ENCODE measurements at regions not wholly inside any gene's neighbourhood (a gene's known extent, or its start where the extent isn't known, plus 50 kb on each side); places are given as distances from the start of the nearest gene placed in this dataset.
"Not testable (repeated sequence)": the region's sequence is repeated elsewhere in the genome, so short reads cannot be mapped to it uniquely, and the experiment has no call there.

- peak; percentile 49 for DNase-seq (ENCODE audit: low read depth, low spot score)
These were observed 108.4 kb upstream of the ATXN3L start for GRCh38 chrX:13428053-13428786.

GRCh38 chrX:13427441-13428052 is 107.7 kb upstream of the ATXN3L start:
- DNase-seq (ENCODE audit: low read depth, low spot score) = no peak

DNA sequence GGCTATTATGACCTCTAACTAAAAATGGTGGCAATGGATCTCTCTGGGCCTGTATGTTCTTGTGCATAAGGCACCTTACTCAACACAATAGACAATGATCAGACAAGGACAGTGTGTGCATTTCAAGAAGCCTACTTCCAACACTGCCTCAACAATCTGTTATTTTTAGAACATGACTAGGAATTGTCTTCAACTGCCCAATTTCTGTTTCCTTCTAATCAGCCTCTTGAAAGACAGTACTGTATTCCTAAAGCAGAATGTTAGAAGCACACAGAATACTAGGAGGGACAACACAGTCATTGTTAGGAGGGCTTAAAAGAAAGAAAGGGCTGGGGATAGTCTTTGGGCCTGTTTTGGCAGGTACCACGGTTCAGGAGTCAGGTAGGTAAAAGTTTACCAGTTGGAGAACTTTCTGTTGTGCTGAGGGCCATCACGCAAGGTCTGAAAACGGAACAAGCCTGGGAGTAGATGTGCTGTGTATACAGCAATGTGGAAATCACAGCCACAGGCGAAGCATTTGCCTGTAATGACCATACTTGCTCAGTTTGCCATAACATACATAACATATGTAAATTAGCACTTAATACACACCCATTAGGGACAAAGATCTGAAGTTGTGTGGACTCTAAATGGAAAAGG is 100.8 kb upstream of the ATXN3L start:
- no peak for DNase-seq (ENCODE audit: low read depth, low spot score)

DNA sequence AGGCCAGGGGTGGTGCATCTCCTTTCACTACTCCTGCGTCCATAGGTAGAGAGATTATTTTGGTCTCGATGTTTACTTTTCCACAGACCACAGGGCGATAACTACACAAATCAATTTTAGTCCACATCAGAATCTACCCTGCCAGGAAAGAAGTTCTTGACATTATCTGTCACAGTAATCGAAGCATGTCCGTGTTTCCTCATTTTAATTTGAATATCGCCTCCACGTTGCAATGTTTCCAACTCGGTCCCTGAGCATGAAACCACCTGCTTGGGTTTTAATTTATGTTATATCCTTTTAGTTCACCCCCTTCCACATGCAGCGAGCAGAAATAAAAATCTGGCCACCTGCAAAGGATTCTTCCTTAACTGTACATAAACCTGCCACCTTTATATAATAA is 100.1 kb upstream of the ATXN3L start:
- no peak for DNase-seq (ENCODE audit: low read depth, low spot score)

GRCh38 chrX:13419276-13419675 is 99.4 kb upstream of the ATXN3L start:
- no peak for DNase-seq (ENCODE audit: low read depth, low spot score)

- DNase-seq (ENCODE audit: low read depth, low spot score) = no peak
These were observed 98.6 kb upstream of the ATXN3L start for GRCh38 chrX:13418126-13419097.

GRCh38 chrX:13415509-13415908 is 95.7 kb upstream of the ATXN3L start:
- DNase-seq (ENCODE audit: low read depth, low spot score) = no peak

GRCh38 chrX:13414006-13414647 is 94.3 kb upstream of the ATXN3L start:
- DNase-seq (ENCODE audit: low read depth, low spot score) = no peak

- DNase-seq (ENCODE audit: low read depth, low spot score) = no peak
These were observed 92.4 kb upstream of the ATXN3L start for GRCh38 chrX:13412208-13412600.

- no peak for DNase-seq (ENCODE audit: low read depth, low spot score)
These were observed 91.8 kb upstream of the ATXN3L start for GRCh38 chrX:13411496-13412207.

- not testable (repeated sequence) for DNase-seq (ENCODE audit: low read depth, low spot score)
These were observed 88.7 kb upstream of the ATXN3L start for GRCh38 chrX:13408599-13408998.

DNA sequence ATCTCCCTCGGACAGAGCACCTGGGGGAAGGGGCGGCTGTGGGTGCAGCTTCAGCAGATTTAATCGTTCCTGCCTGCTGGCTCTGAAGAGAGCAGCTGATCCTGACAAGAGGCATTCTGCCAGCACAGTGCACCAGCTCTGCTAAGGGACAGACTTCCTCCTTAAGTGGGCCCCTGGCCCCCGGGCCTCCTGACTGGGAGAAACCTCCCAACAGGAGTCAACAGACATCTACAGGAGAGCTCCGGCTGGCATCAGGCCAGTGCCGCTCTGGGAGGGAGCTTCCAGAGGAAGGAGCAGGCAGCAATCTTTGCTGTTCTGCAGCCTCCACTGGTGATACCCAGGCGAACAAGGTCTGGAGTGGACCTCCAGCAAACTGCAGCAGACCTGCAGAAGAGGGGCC is 84.9 kb upstream of the ATXN3L start:
- DNase-seq (ENCODE audit: low read depth, low spot score) = not testable (repeated sequence)

DNA sequence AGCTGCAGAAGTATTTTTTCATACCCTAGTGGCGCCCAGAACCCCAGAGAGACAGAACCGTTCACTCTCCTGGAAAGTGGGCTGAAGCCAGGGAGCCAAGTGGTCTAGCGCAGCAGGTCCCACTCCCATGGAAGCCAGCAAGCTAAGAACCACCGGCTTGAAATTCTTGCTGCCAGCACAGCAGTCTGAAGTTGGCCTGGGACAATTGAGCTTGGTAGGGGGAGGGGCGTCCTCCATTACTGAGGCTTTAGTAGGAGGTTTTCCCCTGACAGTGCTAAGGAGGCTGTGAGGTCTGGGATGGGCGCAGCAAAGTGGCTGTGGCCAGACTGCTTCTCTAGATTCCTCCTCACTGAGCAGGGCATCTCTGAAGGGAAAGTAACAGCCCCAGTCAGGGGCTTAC is 84.5 kb upstream of the ATXN3L start:
- DNase-seq (ENCODE audit: low read depth, low spot score) = no peak

GRCh38 chrX:13401724-13402123 is 81.9 kb upstream of the ATXN3L start:
- no peak for DNase-seq (ENCODE audit: low read depth, low spot score)

- no peak for DNase-seq (ENCODE audit: low read depth, low spot score)
These were observed 79.0 kb upstream of the ATXN3L start for GRCh38 chrX:13398839-13399238.

DNA sequence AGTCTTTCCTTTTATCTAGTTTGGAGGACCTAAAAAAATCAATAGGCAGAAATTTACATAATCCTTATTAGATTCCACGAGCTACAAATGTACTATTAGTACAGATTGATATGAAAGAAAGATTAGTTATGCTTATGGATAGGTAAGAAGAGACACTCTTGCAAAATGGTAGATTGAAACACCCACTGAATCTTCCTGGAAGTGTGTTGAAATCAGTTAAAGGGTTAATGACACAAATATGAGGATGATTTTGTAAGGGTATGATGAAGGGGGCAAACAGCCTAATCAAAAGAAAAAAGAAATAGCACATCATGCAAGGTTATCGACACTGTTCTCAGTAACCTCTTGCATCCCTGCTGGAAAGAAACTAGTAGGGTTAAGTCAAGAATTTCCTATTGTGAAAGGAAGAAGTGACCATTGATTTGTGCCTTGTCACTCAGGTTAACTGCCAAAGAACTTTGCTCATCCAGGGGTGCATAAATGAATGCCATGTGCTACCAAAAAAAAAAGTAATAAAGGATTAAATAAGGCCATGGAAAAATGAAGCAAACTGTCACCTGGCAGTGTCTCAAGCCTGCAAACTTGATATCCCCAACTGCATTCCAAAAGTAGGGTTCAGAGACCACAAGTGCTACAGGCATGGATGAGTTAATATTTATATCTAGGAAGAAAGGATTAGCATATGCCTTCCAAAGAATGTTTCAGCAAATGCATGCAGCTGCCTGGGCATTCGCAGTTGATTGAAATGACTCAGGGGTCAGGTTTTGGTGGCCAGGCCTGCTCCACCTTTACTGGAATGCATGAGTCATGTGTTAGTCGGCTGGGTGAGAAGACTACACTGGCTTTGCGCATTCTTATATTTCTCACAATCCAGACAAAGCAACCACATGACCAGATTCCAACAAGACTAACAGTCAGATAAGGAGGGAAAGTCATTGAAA is 78.3 kb upstream of the ATXN3L start:
- peak; percentile 80 for DNase-seq (ENCODE audit: low read depth, low spot score)

DNA sequence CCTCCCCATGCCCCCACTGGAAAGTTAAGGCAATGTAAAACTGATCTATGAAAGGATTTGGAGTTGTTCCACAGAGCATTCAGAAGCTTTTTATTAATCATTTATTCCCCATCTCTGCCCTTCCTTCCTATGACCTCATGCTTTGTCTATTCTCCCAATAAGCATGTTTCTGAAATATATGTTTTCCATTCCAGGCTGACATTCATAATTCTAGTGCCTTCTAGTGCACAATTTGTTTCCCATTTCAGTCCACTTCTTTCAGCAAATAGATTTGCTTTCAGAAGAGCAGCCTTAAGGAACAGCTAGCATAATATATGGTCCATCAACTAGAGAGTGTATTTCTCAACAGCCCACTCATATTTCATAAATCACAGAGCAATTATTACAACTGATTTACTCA is 77.1 kb upstream of the ATXN3L start:
- no peak for DNase-seq (ENCODE audit: low read depth, low spot score)

DNA sequence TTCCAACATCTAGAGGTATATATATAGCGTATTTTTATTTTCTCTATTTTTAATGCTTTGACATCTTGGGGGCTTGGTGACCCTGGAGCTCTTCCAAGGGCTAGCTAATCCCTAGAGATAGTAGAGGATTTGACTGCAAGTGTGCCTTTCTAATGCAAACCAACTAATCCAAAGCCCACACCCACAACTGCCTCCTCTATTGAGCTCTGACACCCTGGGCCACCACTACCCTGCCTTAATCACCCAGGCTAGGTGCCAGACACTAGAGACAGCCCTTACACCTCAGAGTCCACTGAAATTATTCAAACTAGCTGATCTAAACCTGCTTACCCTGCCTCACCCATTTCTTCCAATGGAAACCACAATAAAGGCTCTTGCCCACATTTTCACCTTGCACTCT is 69.6 kb upstream of the ATXN3L start:
- no peak for DNase-seq (ENCODE audit: low read depth, low spot score)

- no peak for DNase-seq (ENCODE audit: low read depth, low spot score)
These were observed 68.0 kb upstream of the ATXN3L start for GRCh38 chrX:13387666-13388494.

Data from smooth muscle cell of the brain vasculature (primary cell).